ENCODE measurements at regions not wholly inside any gene's neighbourhood (a gene's known extent, or its start where the extent isn't known, plus 50 kb on each side); places are given as distances from the start of the nearest gene placed in this dataset.

- DNase-seq (ENCODE audit: low read depth), result no peak
- no peak for TF ChIP-seq CTCF (IDR thresholded peaks at IDR 0.05; ENCODE audit: low read depth, low read length, missing control alignments)
- H3K4me3 ChIP-seq (ENCODE audit: low read depth, low read length), result no peak overlapping the region
Measured at GRCh38 chr2:223232896-223233295, 180.9 kb downstream of the KCNE4 start.

GRCh38 chr2:223235986-223236385 lies 184.0 kb downstream of the KCNE4 start:
- TF ChIP-seq CTCF (IDR thresholded peaks at IDR 0.05; ENCODE audit: low read depth, low read length, missing control alignments), result no peak
- no peak overlapping the region for H3K4me3 ChIP-seq (ENCODE audit: low read depth, low read length)
- DNase-seq (ENCODE audit: low read depth), result no peak

GRCh38 chr2:223238301-223238700 lies 186.3 kb downstream of the KCNE4 start:
- DNase-seq (ENCODE audit: low read depth), result no peak
- H3K4me3 ChIP-seq (ENCODE audit: low read depth, low read length), result no peak overlapping the region
- TF ChIP-seq CTCF (IDR thresholded peaks at IDR 0.05; ENCODE audit: low read depth, low read length, missing control alignments), result no peak

GRCh38 chr2:223243233-223243632 lies 191.2 kb downstream of the KCNE4 start:
- H3K4me3 ChIP-seq (ENCODE audit: low read depth, low read length), result no peak overlapping the region
- no peak for DNase-seq (ENCODE audit: low read depth)
- TF ChIP-seq CTCF (IDR thresholded peaks at IDR 0.05; ENCODE audit: low read depth, low read length, missing control alignments), result no peak

- DNase-seq (ENCODE audit: low read depth), result no peak
- TF ChIP-seq CTCF (IDR thresholded peaks at IDR 0.05; ENCODE audit: low read depth, low read length, missing control alignments), result peak; percentile 25
- H3K4me3 ChIP-seq (ENCODE audit: low read depth, low read length), result no peak overlapping the region
Measured at GRCh38 chr2:223247136-223247535, 195.1 kb downstream of the KCNE4 start.

DNA sequence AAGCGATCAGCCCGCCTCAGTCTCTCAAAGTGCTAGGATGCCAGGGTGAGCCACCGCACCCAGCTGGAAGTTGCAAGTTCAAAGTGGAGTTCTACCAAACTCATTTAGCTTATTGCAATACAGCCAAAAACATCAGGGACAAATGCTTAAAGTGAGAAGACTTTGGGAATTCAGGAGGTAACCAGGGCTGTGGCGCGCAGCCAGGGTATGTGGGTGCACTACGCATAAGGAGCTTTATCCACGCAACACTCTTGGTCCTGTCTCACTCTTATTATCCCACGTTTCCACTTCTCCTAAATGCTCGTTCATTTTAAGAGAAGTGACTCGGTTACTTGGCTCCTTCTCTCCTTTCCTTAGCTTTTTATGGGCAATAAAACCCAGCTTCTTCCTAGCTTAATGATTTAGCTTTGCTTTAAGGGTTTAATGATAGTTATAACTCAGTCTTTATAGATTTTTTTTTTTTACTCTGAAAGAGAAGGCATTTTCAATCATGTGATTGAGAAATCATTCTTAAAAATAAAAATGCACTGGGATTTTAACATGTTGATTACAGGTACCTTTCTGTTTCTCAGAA lies 199.8 kb downstream of the KCNE4 start:
- TF ChIP-seq CTCF (IDR thresholded peaks at IDR 0.05; ENCODE audit: low read depth, low read length, missing control alignments), result no peak
- no peak overlapping the region for H3K4me3 ChIP-seq (ENCODE audit: low read depth, low read length)
- DNase-seq (ENCODE audit: low read depth), result no peak

GRCh38 chr2:223260681-223261080 lies 208.7 kb downstream of the KCNE4 start:
- no peak overlapping the region for H3K4me3 ChIP-seq (ENCODE audit: low read depth, low read length)
- TF ChIP-seq CTCF (IDR thresholded peaks at IDR 0.05; ENCODE audit: low read depth, low read length, missing control alignments), result no peak
- no peak for DNase-seq (ENCODE audit: low read depth)

Data from GM12864 (cell line).